Chondrocyte (in vitro differentiated cells): ENCODE measurements at regions not wholly inside any gene's neighbourhood (a gene's known extent, or its start where the extent isn't known, plus 50 kb on each side); places are given as distances from the start of the nearest gene placed in this dataset.

Source experiments
- DNase-seq: peaks from one replicate; pipeline ENCODE4 v3.0.0; 2021; ENCODE audit warnings: mixed read lengths, low spot score
- H3K27ac Mint-ChIP-seq: one replicate; pipeline ENCODE4 v1.8.0; 2021; ENCODE audit warnings: mild to moderate bottlenecking, moderate library complexity, mixed read lengths; ENCODE audit not compliant: unreplicated experiment
- H3K27me3 Mint-ChIP-seq: 2 replicates; pipeline ENCODE4 v1.8.0; 2021; ENCODE audit warnings: low read depth, mixed read lengths
- H3K36me3 Mint-ChIP-seq: 2 replicates; pipeline ENCODE4 v1.8.0; 2021; ENCODE audit warnings: low read depth, mixed read lengths
- H3K4me1 Mint-ChIP-seq: 2 replicates; pipeline ENCODE4 v1.8.0; 2021; ENCODE audit warnings: low read depth, mild to moderate bottlenecking, mixed read lengths
- H3K4me3 Mint-ChIP-seq: one replicate; pipeline ENCODE4 v1.8.0; 2021; ENCODE audit warnings: mild to moderate bottlenecking, moderate library complexity, mixed read lengths; ENCODE audit not compliant: unreplicated experiment
- H3K9me3 Mint-ChIP-seq: 2 replicates; pipeline ENCODE4 v1.8.0; 2021; ENCODE audit warnings: low read depth, mixed read lengths
- TF ChIP-seq, protein P1 (sequence below): fragments of 200-600 bp; sonication (generic); IDR thresholded peaks from 2 replicates; pipeline ENCODE4 v1.5.0; 2021; ENCODE audit warnings: antibody characterized with exemption, mild to moderate bottlenecking, moderate library complexity

GRCh38 chr1:198910816-198911215 is 272.0 kb downstream of the PTPRC start:
- H3K36me3 Mint-ChIP-seq = peaks cover 23% of the 10 kb centered on the region
- H3K4me1 Mint-ChIP-seq = peaks cover 78% of the 10 kb centered on the region
- no peaks in the 10 kb centered on the region for H3K27me3 Mint-ChIP-seq
- H3K27ac Mint-ChIP-seq = peak overlapping the region; percentile 67
- TF ChIP-seq, protein P1, sequence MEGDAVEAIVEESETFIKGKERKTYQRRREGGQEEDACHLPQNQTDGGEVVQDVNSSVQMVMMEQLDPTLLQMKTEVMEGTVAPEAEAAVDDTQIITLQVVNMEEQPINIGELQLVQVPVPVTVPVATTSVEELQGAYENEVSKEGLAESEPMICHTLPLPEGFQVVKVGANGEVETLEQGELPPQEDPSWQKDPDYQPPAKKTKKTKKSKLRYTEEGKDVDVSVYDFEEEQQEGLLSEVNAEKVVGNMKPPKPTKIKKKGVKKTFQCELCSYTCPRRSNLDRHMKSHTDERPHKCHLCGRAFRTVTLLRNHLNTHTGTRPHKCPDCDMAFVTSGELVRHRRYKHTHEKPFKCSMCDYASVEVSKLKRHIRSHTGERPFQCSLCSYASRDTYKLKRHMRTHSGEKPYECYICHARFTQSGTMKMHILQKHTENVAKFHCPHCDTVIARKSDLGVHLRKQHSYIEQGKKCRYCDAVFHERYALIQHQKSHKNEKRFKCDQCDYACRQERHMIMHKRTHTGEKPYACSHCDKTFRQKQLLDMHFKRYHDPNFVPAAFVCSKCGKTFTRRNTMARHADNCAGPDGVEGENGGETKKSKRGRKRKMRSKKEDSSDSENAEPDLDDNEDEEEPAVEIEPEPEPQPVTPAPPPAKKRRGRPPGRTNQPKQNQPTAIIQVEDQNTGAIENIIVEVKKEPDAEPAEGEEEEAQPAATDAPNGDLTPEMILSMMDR = no peak
- H3K9me3 Mint-ChIP-seq = no peaks in the 10 kb centered on the region
- no peak overlapping the region for H3K4me3 Mint-ChIP-seq
- no peak for DNase-seq

GRCh38 chr1:198912046-198912445 is 273.2 kb downstream of the PTPRC start:
- TF ChIP-seq, protein P1 = no peak
- no peak for DNase-seq
- no peaks in the 10 kb centered on the region for H3K9me3 Mint-ChIP-seq
- peaks cover 83% of the 10 kb centered on the region for H3K4me1 Mint-ChIP-seq
- peak overlapping the region; percentile 53 for H3K27ac Mint-ChIP-seq
- H3K36me3 Mint-ChIP-seq = peaks cover 23% of the 10 kb centered on the region
- no peaks in the 10 kb centered on the region for H3K27me3 Mint-ChIP-seq
- no peak overlapping the region for H3K4me3 Mint-ChIP-seq

DNA sequence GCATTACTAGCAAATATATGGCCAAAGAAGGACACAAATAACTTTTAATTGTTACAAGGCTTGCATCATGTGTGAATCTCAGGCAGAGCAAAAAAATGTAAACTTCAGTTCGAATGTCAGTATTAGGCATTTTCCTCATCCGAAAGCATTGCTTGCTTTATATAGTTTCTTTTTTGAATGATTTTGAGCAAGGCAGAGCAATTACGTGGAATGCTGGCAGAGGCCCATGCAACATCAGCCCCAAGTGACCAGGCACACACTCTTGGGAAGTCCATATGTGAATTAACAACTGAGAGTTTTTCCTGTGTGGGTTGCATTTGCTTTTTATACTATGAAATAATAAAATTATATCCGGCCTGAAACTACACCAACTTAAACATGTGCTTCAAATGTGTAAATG is 274.8 kb downstream of the PTPRC start:
- Mint-ChIP-seq H3K9me3 (peaks cover 5% of the 10 kb centered on the region), H3K4me3 (no peak overlapping the region), H3K4me1 (peaks cover 88% of the 10 kb centered on the region), H3K36me3 (peaks cover 28% of the 10 kb centered on the region), H3K27me3 (no peaks in the 10 kb centered on the region), H3K27ac (peak overlapping the region; percentile 80)
- DNase-seq = no peak
- TF ChIP-seq, protein P1 = no peak

- H3K27ac Mint-ChIP-seq = peak overlapping the region; percentile 52
- H3K27me3 Mint-ChIP-seq = no peaks in the 10 kb centered on the region
- TF ChIP-seq, protein P1 = no peak
- H3K4me3 Mint-ChIP-seq = no peak overlapping the region
- peaks cover 89% of the 10 kb centered on the region for H3K4me1 Mint-ChIP-seq
- H3K36me3 Mint-ChIP-seq = peaks cover 43% of the 10 kb centered on the region
- no peak for DNase-seq
- H3K9me3 Mint-ChIP-seq = peaks cover 9% of the 10 kb centered on the region
Observed at GRCh38 chr1:198915327-198916231, 276.7 kb downstream of the PTPRC start.

DNA sequence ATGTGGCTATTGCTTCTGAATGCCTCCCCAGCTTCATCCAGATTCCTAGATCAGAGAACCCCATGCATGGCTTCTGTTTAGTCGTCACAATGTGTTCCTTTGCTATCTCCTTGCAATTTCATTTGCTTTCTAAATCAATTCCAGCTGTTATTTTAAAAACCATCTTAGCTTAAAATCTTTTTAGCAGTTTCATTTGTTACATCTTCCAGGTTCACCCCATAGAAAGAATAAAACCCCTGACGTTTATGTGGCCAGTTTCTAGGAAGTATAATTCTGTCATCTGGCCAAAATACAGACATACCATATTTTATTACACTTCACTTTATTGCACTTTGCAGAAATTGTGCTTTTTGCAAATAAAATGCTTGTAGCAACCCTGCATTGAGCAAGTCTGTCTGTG is 278.4 kb downstream of the PTPRC start:
- TF ChIP-seq, protein P1 = no peak
- H3K4me1 Mint-ChIP-seq = peaks cover 84% of the 10 kb centered on the region
- no peaks in the 10 kb centered on the region for H3K27me3 Mint-ChIP-seq
- H3K4me3 Mint-ChIP-seq = no peak overlapping the region
- H3K9me3 Mint-ChIP-seq = peaks cover 9% of the 10 kb centered on the region
- peaks cover 36% of the 10 kb centered on the region for H3K36me3 Mint-ChIP-seq
- H3K27ac Mint-ChIP-seq = peak overlapping the region; percentile 38
- no peak for DNase-seq
